ENCODE measurements at regions not wholly inside any gene's neighbourhood (a gene's known extent, or its start where the extent isn't known, plus 50 kb on each side); places are given as distances from the start of the nearest gene placed in this dataset.
A peak's percentile ranks its signal among the peaks of the same experiment; 100 is the strongest.
"Not testable (repeated sequence)": the region's sequence is repeated elsewhere in the genome, so short reads cannot be mapped to it uniquely, and the experiment has no call there.

DNA sequence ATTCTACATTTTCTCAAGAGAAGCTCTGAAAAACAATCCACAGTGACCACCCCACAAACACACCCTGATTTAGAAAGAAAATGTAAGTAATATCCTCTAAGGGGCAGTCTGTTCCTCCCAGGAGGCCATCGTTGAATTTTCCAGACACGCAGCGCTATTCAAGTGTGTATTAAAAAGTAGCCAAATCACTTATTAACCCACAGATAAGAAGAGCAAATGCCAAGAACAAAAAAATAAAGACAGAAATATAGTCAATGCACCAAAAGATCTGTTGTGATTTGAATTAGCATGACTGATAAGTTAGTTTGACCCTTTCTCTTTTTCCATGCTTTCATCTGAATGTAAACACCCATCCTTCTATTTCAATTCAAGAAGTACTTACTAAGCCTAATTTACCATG lies 622.8 kb upstream of the ZNF385D start:
- peaks cover 0 to 6% of the 10 kb centered on the region in 2 donors for H3K36me3 Mint-ChIP-seq
- no peak overlapping the region for H3K4me3 Mint-ChIP-seq
- ChIA-PET CTCF (ENCODE audit: partially characterized antibody) (no interaction called here), POLR2A (ENCODE audit: partially characterized antibody) (no interaction called here)
- H3K27ac Mint-ChIP-seq = no peak overlapping the region
- intact Hi-C loops (cut with micrococcal nuclease) = no loop called here
- Histone ChIP-seq H3K27ac (ENCODE audit: low read depth, low read length) (no peak overlapping the region), H3K27me3 (ENCODE audit: insufficient read depth, low read length) (no peaks in the 10 kb centered on the region), H3K4me1 (ENCODE audit: insufficient read depth, low read length) (no peaks in the 10 kb centered on the region), H3K4me3 (ENCODE audit: low read length in 2 of 2) (no peak overlapping the region), H3K36me3 (ENCODE audit: insufficient read depth, low read length) (no peaks in the 10 kb centered on the region), H3K9me3 (ENCODE audit: control insufficient read depth in 1 of 2, low read length in 2 of 2) (no peaks in the 10 kb centered on the region)
- peaks cover 5 to 6% of the 10 kb centered on the region in 2 donors for H3K27me3 Mint-ChIP-seq
- no peak for DNase-seq
- H3K4me1 Mint-ChIP-seq = peaks cover 0 to 4% (median 0%) of the 10 kb centered on the region in 4 donors
- peaks cover 2 to 24% (median 9%) of the 10 kb centered on the region in 8 donors for H3K9me3 Mint-ChIP-seq

DNA sequence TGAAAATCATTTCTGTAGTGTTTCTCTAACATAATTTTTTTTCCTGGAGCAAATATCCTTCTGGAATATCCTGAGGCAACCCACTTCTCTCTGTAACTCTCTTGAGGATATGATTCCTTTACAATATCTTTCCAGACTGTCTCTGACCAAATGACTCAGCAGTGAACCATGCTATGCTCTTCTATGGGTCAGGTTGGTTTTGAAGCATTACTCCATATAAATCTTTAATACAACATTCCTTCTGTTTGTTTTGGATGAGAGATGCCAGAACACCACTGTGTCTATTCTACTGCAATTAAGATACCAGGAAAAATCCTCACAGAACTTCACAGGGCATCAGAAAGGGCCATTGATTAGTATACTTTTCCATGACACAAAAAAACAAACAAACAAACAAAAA lies 626.4 kb upstream of the ZNF385D start:
- H3K27ac ChIP-seq (ENCODE audit: low read depth, low read length) = no peak overlapping the region
- H3K36me3 Mint-ChIP-seq = no peaks in the 10 kb centered on the region
- H3K4me1 ChIP-seq (ENCODE audit: insufficient read depth, low read length) = no peaks in the 10 kb centered on the region
- peaks cover 0 to 4% (median 0%) of the 10 kb centered on the region in 4 donors for H3K4me1 Mint-ChIP-seq
- H3K27ac Mint-ChIP-seq = no peak overlapping the region
- POLR2A ChIA-PET (ENCODE audit: partially characterized antibody) = no interaction called here
- H3K4me3 ChIP-seq (ENCODE audit: low read length in 2 of 2) = no peak overlapping the region
- peaks cover 0 to 19% (median 9%) of the 10 kb centered on the region in 8 donors for H3K9me3 Mint-ChIP-seq
- CTCF ChIA-PET (ENCODE audit: partially characterized antibody) = no interaction called here
- intact Hi-C loops (cut with micrococcal nuclease) = no loop called here
- H3K36me3 ChIP-seq (ENCODE audit: insufficient read depth, low read length) = no peaks in the 10 kb centered on the region
- H3K4me3 Mint-ChIP-seq = no peak overlapping the region
- H3K9me3 ChIP-seq (ENCODE audit: control insufficient read depth in 1 of 2, low read length in 2 of 2) = no peaks in the 10 kb centered on the region
- DNase-seq = no peak
- no peaks in the 10 kb centered on the region for H3K27me3 ChIP-seq (ENCODE audit: insufficient read depth, low read length)
- H3K27me3 Mint-ChIP-seq = peaks cover 3 to 5% of the 10 kb centered on the region in 2 donors

DNA sequence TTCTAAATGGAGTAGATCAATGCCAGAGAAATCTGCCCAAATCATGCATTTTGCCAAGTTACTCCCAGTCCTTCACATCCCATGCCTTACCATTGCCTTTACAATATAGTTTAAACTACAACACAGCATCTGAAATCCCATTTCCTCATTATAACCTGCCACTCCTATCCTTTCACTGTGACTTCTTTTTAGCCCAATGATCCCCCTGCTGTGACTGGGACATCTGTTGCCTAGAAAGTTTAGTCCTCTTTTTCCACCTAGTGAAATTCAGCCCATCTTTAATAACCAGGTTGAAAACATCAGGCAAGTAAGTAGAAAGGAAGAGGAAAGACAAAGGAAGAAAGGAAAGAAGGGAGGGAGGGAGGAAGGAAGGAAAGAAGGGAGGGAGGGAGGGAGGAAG lies 627.9 kb upstream of the ZNF385D start:
- H3K27ac Mint-ChIP-seq = no peak overlapping the region
- intact Hi-C loops (cut with micrococcal nuclease) = no loop called here
- DNase-seq = no peak
- ChIA-PET POLR2A (ENCODE audit: partially characterized antibody) (no interaction called here), CTCF (ENCODE audit: partially characterized antibody) (no interaction called here)
- H3K9me3 ChIP-seq (ENCODE audit: control insufficient read depth in 1 of 2, low read length in 2 of 2) = no peaks in the 10 kb centered on the region
- no peaks in the 10 kb centered on the region for H3K36me3 ChIP-seq (ENCODE audit: insufficient read depth, low read length)
- no peak overlapping the region for H3K27ac ChIP-seq (ENCODE audit: low read depth, low read length)
- no peaks in the 10 kb centered on the region for H3K27me3 Mint-ChIP-seq
- no peak overlapping the region for H3K4me3 ChIP-seq (ENCODE audit: low read length in 2 of 2)
- H3K4me3 Mint-ChIP-seq = no peak overlapping the region
- H3K9me3 Mint-ChIP-seq = peaks cover 0 to 12% (median 8%) of the 10 kb centered on the region in 8 donors
- H3K4me1 Mint-ChIP-seq = no peaks in the 10 kb centered on the region
- no peaks in the 10 kb centered on the region for H3K4me1 ChIP-seq (ENCODE audit: insufficient read depth, low read length)
- no peaks in the 10 kb centered on the region for H3K27me3 ChIP-seq (ENCODE audit: insufficient read depth, low read length)
- no peaks in the 10 kb centered on the region for H3K36me3 Mint-ChIP-seq

DNA sequence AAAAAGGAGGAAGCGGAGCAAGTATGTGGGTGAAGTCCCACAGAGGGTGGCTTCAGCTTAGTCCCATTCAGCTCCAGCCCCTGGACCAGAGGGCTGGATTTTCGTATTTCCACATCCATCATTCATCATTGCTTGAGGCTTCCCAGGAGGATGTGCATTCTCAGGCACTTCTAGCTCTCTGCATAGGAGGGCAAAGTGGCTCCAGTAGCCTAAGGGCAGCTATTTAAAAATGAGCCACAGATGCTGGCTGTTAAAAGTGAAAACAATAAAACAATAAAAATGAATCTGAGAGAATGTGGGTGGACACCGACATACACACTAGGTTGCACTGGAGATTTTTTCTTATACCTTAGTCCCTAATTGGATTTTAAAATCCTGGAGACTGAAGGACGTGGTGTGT lies 629.2 kb upstream of the ZNF385D start:
- Mint-ChIP-seq H3K4me3 (no peak overlapping the region), H3K4me1 (no peaks in the 10 kb centered on the region), H3K27me3 (no peaks in the 10 kb centered on the region), H3K27ac (no peak overlapping the region), H3K36me3 (no peaks in the 10 kb centered on the region), H3K9me3 (peaks cover 0 to 12% (median 5%) of the 10 kb centered on the region in 8 donors)
- CTCF ChIA-PET (ENCODE audit: partially characterized antibody) = no interaction called here
- no peak for DNase-seq
- H3K4me1 ChIP-seq (ENCODE audit: insufficient read depth, low read length) = no peaks in the 10 kb centered on the region
- H3K27me3 ChIP-seq (ENCODE audit: insufficient read depth, low read length) = no peaks in the 10 kb centered on the region
- no peaks in the 10 kb centered on the region for H3K36me3 ChIP-seq (ENCODE audit: insufficient read depth, low read length)
- POLR2A ChIA-PET (ENCODE audit: partially characterized antibody) = no interaction called here
- no peak overlapping the region for H3K4me3 ChIP-seq (ENCODE audit: low read length in 2 of 2)
- no peaks in the 10 kb centered on the region for H3K9me3 ChIP-seq (ENCODE audit: control insufficient read depth in 1 of 2, low read length in 2 of 2)
- intact Hi-C loops (cut with micrococcal nuclease) = no loop called here
- H3K27ac ChIP-seq (ENCODE audit: low read depth, low read length) = no peak overlapping the region

DNA sequence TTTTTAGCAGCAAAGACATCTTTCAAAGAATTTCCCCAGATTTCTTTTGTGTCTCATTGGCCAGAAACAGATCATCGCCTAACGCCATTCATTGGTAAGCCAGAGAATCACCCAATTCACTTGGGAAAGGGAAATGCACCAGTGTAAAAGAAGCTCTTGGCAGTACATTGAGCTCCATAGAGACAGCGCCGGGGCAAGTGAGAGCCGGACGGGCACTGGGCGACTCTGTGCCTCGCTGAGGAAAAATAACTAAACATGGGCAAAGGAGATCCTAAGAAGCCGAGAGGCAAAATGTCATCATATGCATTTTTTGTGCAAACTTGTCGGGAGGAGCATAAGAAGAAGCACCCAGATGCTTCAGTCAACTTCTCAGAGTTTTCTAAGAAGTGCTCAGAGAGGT lies 630.6 kb upstream of the ZNF385D start:
- H3K4me1 Mint-ChIP-seq; H3K27me3 Mint-ChIP-seq; intact Hi-C loops (cut with micrococcal nuclease); H3K27ac ChIP-seq (ENCODE audit: low read depth, low read length); POLR2A ChIA-PET (ENCODE audit: partially characterized antibody); H3K27me3 ChIP-seq (ENCODE audit: insufficient read depth, low read length); H3K4me3 ChIP-seq (ENCODE audit: low read length in 2 of 2); H3K4me1 ChIP-seq (ENCODE audit: insufficient read depth, low read length); H3K36me3 ChIP-seq (ENCODE audit: insufficient read depth, low read length); H3K9me3 ChIP-seq (ENCODE audit: control insufficient read depth in 1 of 2, low read length in 2 of 2); H3K36me3 Mint-ChIP-seq; CTCF ChIA-PET (ENCODE audit: partially characterized antibody): not testable (repeated sequence)
- Mint-ChIP-seq H3K4me3 (peak overlapping the region in 4 of 8 donors; percentile 32 to 66 (median 54)), H3K9me3 (peaks cover 0 to 15% (median 6%) of the 10 kb centered on the region in 8 donors), H3K27ac (peak overlapping the region in 1 of 7 donors; percentile 43)
- peak; percentile 1 to 51 (median 10) for DNase-seq

DNA sequence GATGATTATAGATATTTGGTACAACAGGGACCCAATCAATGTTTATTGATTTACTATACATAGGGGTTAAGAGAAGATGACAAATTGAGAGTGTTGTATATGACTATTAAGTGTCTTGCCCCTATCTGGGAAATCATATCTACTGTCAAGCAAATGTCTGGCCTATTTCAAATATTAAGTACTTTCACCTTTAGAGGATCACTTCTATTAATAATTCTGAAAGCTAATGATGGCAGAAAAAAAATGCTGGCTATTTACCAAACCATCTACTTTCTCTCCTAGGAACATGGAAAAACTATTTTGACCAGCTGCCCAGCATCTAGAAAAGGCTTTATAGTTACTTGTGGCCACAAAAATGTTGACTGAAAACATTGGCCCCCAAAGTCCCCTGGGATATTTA lies 632.3 kb upstream of the ZNF385D start:
- DNase-seq = no peak
- Mint-ChIP-seq H3K27me3 (no peaks in the 10 kb centered on the region), H3K4me1 (no peaks in the 10 kb centered on the region), H3K9me3 (peaks cover 0 to 15% (median 6%) of the 10 kb centered on the region in 8 donors), H3K36me3 (no peaks in the 10 kb centered on the region), H3K4me3 (no peak overlapping the region), H3K27ac (no peak overlapping the region)
- no peaks in the 10 kb centered on the region for H3K9me3 ChIP-seq (ENCODE audit: control insufficient read depth in 1 of 2, low read length in 2 of 2)
- H3K4me3 ChIP-seq (ENCODE audit: low read length in 2 of 2) = no peak overlapping the region
- intact Hi-C loops (cut with micrococcal nuclease) = no loop called here
- no peak overlapping the region for H3K27ac ChIP-seq (ENCODE audit: low read depth, low read length)
- H3K27me3 ChIP-seq (ENCODE audit: insufficient read depth, low read length) = no peaks in the 10 kb centered on the region
- ChIA-PET CTCF (ENCODE audit: partially characterized antibody) (no interaction called here), POLR2A (ENCODE audit: partially characterized antibody) (no interaction called here)
- no peaks in the 10 kb centered on the region for H3K36me3 ChIP-seq (ENCODE audit: insufficient read depth, low read length)
- no peaks in the 10 kb centered on the region for H3K4me1 ChIP-seq (ENCODE audit: insufficient read depth, low read length)

DNA sequence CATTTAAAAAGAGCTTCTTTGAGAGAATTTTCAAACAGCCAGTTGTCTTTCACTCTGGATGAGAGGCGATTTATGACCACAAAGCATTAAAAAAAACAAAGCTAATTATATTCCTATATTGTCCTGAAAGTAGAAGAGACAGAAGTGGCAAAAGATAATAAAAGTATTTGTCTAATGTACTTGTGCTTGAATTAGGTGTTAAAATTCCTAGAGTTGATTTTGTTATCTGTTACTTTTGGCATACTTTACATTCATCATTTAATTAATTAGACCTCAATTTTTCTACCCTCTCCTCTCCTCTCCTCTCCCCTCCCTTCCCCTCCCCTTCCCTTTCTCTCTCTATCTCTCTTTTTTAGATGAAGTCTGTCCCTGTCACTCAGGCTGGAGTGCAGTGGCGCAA lies 635.1 kb upstream of the ZNF385D start:
- Histone ChIP-seq H3K27ac (ENCODE audit: low read depth, low read length) (no peak overlapping the region), H3K4me3 (ENCODE audit: low read length in 2 of 2) (no peak overlapping the region), H3K27me3 (ENCODE audit: insufficient read depth, low read length) (no peaks in the 10 kb centered on the region), H3K9me3 (ENCODE audit: control insufficient read depth in 1 of 2, low read length in 2 of 2) (no peaks in the 10 kb centered on the region), H3K4me1 (ENCODE audit: insufficient read depth, low read length) (no peaks in the 10 kb centered on the region), H3K36me3 (ENCODE audit: insufficient read depth, low read length) (no peaks in the 10 kb centered on the region)
- Mint-ChIP-seq H3K36me3 (no peaks in the 10 kb centered on the region), H3K27ac (no peak overlapping the region), H3K9me3 (peaks cover 0 to 10% (median 3%) of the 10 kb centered on the region in 8 donors), H3K4me1 (no peaks in the 10 kb centered on the region), H3K4me3 (no peak overlapping the region), H3K27me3 (no peaks in the 10 kb centered on the region)
- CTCF ChIA-PET (ENCODE audit: partially characterized antibody) = no interaction called here
- intact Hi-C loops (cut with micrococcal nuclease) = no loop called here
- POLR2A ChIA-PET (ENCODE audit: partially characterized antibody) = no interaction called here
- no peak for DNase-seq

DNA sequence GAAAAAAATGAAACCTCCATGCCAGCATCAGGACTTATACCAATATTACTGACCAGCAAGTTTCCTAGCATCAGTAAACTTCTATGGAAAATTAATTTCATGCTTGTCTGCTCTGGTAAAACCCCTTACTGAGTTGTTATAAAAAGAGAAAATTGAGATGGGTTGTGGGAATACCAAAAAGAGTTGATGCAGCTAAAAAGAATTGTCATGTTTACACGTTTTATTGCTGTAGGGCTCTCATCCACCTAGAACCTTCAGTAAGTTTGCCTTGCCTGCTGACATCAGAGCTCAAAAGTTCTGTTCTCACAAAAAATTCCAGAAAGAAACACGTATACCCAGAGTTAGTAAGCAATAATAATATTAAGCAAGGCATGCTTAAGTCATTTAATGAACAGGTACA lies 641.3 kb upstream of the ZNF385D start:
- Mint-ChIP-seq H3K27me3 (no peaks in the 10 kb centered on the region), H3K27ac (no peak overlapping the region), H3K4me1 (no peaks in the 10 kb centered on the region), H3K36me3 (no peaks in the 10 kb centered on the region), H3K9me3 (peaks cover 0 to 11% (median 4%) of the 10 kb centered on the region in 8 donors), H3K4me3 (no peak overlapping the region)
- intact Hi-C loops (cut with micrococcal nuclease) = no loop called here
- no peak for DNase-seq
- Histone ChIP-seq H3K9me3 (ENCODE audit: control insufficient read depth in 1 of 2, low read length in 2 of 2) (no peaks in the 10 kb centered on the region), H3K4me3 (ENCODE audit: low read length in 2 of 2) (no peak overlapping the region), H3K36me3 (ENCODE audit: insufficient read depth, low read length) (no peaks in the 10 kb centered on the region), H3K27ac (ENCODE audit: low read depth, low read length) (no peak overlapping the region), H3K4me1 (ENCODE audit: insufficient read depth, low read length) (no peaks in the 10 kb centered on the region), H3K27me3 (ENCODE audit: insufficient read depth, low read length) (no peaks in the 10 kb centered on the region)
- ChIA-PET CTCF (ENCODE audit: partially characterized antibody) (no interaction called here), POLR2A (ENCODE audit: partially characterized antibody) (no interaction called here)
